Amniotic epithelial cell (primary cell): ENCODE measurements at regions not wholly inside any gene's neighbourhood (a gene's known extent, or its start where the extent isn't known, plus 50 kb on each side); places are given as distances from the start of the nearest gene placed in this dataset.

ENCODE experiments used
- DNase-seq: peaks from one replicate; pipeline ENCODE4 v3.0.0-alpha.2; 2010; ENCODE audit warnings: low read depth

DNA sequence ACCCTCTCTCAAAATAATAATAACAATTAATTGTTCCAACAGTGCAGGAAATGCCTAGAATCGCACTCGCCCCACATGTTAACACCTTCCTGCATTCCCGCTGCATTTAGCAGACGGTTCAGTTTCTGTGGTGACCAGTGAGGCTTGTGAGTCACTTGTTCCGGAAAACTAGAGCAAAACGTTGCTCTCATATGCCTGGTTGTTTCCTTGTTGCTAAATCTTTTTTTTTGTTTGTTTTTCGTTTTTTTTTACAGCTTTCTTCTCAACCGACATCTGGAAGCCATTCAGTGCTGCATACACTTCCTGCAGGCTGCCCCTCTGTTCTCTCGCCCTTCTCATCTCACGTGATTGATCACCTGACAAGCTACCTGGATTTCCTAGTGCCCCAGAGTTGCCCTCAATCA, 56.9 kb upstream of the TMPRSS2 start:
- DNase-seq = peak; percentile 47

DNA sequence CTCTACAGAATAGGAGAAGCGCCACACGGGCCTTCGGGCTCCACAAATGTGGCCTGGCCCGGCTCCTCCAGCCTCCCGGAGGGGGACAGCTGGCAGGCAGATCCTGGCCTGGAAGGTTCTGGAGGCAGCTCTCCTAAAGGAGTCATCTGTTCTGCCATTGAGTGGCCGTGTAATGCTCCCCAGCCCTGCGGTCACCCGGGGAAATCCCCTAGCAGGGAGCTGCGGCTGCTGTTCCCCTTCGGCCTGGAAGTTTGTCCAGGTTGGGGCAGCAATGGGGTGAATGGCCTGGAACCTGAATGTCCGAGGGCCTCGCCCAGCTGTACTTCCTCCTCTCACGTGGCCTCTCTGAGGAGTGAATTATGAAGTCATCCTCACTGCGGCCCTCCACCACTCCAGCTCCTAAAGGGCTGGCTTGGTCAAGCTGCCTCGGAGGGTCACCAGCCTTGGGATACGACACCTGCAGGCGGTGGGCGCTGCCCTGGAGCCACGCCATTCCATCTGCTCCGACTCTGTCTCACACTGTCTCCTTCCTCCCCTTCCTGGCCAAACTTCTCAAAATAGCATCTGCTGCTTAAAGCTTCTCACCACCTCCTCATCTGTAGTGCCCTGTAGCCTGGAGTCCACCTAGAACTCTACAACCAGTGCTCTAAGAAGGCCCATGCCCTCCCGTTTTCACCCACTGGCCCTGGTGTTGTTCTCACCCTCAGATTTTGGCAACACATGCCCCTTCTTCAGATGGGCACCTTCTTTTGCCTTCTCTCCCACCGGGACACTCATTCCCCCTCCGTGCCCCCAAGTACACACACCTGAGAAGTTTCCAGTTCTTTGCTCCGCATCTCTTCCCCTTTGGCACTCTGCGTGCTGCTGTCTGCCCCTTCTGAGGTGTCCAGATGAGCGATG, 54.4 kb upstream of the TMPRSS2 start:
- no peak for DNase-seq

DNA sequence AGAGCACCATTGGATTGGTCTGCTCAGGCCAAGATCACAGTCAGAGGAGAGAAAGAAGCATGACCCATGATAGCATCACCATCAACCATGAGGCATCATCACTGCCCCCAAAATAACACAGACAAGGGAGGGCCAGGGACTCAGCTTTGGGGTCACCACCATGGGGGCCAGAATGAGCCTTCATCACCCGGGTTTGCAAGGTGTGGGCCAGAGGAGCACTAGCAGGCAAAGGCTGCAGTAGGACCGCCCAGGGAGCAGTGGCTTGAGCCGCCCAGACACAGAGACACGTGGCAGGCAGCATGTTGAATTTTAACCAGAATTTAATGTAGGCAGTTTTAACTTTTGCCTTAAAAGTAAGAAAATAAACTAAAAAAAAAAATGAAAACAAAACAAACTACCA, 53.7 kb upstream of the TMPRSS2 start:
- DNase-seq = no peak

DNA sequence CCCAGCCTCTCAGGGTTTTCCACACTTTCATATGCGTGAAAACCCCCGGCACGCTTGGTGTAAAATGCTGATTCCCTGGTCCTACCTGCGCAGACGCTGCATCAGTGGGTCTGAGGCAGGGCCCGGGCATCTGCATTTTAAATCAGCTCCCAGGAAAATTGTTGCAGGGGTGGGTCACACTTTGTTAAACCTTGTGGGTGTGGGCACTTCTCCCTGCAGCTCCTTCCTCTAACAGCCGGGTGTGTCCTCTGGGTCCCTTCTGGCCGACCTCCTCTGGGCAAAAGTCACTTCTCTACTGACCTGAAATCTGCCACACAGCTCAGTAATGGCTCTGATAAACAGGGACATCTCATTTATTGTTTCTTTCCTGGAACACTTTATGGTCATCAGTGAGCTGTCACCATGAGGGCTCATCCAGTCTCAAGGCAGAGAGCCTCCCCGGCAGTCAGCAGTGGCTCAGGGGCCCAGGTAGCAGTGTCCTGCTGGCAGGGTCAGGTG, 52.8 kb upstream of the TMPRSS2 start:
- no peak for DNase-seq

GRCh38 chr21:41559658-41560631, 52.0 kb upstream of the TMPRSS2 start:
- peak; percentile 73 for DNase-seq

- DNase-seq = no peak
Measured at GRCh38 chr21:41558842-41559241, 50.9 kb upstream of the TMPRSS2 start.

DNA sequence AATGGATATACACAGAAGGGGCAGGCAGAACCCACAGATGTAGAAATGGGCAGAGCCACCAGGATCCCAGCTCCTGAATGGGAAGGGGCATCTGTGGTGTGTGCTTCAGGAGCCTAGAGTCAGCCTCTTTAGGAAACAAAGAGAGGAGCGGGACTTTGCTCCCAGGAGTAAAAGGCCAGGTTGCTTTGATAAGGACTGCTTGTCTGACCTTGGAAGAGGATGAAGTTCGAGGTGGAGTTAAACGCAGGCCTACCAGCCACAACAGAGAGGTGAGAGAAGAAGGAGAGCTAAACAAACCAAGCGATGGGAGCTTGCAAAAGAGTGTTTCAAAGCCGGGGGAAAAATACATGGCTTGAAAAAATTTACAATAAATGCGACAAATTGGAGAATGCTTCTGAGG, 49.9 kb upstream of the TMPRSS2 start:
- no peak for DNase-seq
